ENCODE measurements at regions not wholly inside any gene's neighbourhood (a gene's known extent, or its start where the extent isn't known, plus 50 kb on each side); places are given as distances from the start of the nearest gene placed in this dataset.

DNA sequence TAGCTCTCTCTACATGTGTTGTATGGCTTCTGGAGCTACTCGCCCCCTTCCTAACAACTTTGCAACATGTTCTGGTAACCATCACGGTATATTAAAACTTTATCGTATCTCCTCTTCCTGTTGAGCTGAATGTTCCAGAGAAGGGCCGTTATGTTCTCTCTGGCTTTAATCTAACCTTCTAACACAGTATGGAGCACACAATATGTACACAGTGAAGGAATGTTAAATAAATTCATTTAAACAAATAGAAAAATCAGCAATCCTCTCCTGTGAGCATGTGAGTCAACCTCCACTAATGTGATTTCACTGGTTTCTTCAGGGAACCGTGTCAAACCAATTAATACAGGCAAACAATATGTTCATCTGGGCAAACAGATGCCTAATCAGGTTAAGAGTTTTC is 319.5 kb upstream of the OR4E1 start:
- no peak overlapping the region for H3K23ac ChIP-seq (ENCODE audit: low read depth, low read length)
- no peak overlapping the region for H2BK120ac ChIP-seq (ENCODE audit: low read depth, low read length)
- H3K56ac ChIP-seq (ENCODE audit: extremely low read depth, insufficient read depth, low read length), result no peak overlapping the region
- no peak overlapping the region for H3K27ac ChIP-seq (ENCODE audit: insufficient read depth, low read length)
- intact Hi-C loops (cut with micrococcal nuclease), result no loop called here
- H3K4me1 ChIP-seq (ENCODE audit: control insufficient read depth, insufficient read depth, low read length), result no peaks in the 10 kb centered on the region
- POLR2A ChIA-PET (ENCODE audit: unreplicated experiment), result no interaction called here
- no peaks in the 10 kb centered on the region for H3K9me1 ChIP-seq (ENCODE audit: insufficient read depth, low read length)
- H3K9ac ChIP-seq (ENCODE audit: low read depth, low read length), result no peak overlapping the region
- CTCF ChIA-PET, result interaction anchor here (2.6 kb wide), 1 partner anchor 15 kb away, joined by 8 read pairs; no protein-coding TSS in a partner anchor
- H4K8ac ChIP-seq (ENCODE audit: low read depth in 2 of 2, low read length in 2 of 2), result no peak overlapping the region
- no peak overlapping the region for H2AK5ac ChIP-seq (ENCODE audit: low read depth, low read length)
- WGBS, 2 experiments (ENCODE audit: extremely low coverage in 2 of 2, insufficient read length in 1 of 2), result no CpG with 5 or more reads among the region's 5 CpGs
- no peaks in the 10 kb centered on the region for H3K79me1 ChIP-seq (ENCODE audit: low read depth in 1 of 2, low read length in 2 of 2)
- H2AFZ ChIP-seq (replicated peaks; ENCODE audit: low read length, poor library complexity), result no peak overlapping the region
- no peak overlapping the region for H4K91ac ChIP-seq (ENCODE audit: insufficient read depth, low read depth, low read length)
- H3K27me3 ChIP-seq (ENCODE audit: control insufficient read depth, insufficient read depth, low read length), result no peaks in the 10 kb centered on the region
- H2AK9ac ChIP-seq (replicated peaks; ENCODE audit: low read depth, low read length, poor library complexity), result no peak overlapping the region
- no peak overlapping the region for H3K4ac ChIP-seq (ENCODE audit: low read depth, low read length)
- no peaks in the 10 kb centered on the region for H4K20me1 ChIP-seq (ENCODE audit: insufficient read depth, low read length)
- in situ Hi-C loops (cut with MboI; ENCODE audit: low sequenced_read_pairs), result no loop called here
- no peaks in the 10 kb centered on the region for H3K36me3 ChIP-seq (ENCODE audit: control insufficient read depth, insufficient read depth, low read length)
- no peak overlapping the region for H3K4me2 ChIP-seq (ENCODE audit: low read depth, low read length)
- no peak overlapping the region for H3K4me3 ChIP-seq (ENCODE audit: insufficient read depth, low read depth, low read length)
- ATAC-seq (ENCODE audit: low read depth), result no peak
- H3K9me3 ChIP-seq (ENCODE audit: control insufficient read depth, insufficient read depth, low read length), result no peaks in the 10 kb centered on the region
- no peak overlapping the region for H2BK15ac ChIP-seq (ENCODE audit: low read depth, low read length)
- dilution Hi-C loops (cut with HindIII; ENCODE audit: low sequenced_read_pairs, unreplicated experiment), result no loop called here
- no peak for DNase-seq
- TF ChIP-seq, protein P1, sequence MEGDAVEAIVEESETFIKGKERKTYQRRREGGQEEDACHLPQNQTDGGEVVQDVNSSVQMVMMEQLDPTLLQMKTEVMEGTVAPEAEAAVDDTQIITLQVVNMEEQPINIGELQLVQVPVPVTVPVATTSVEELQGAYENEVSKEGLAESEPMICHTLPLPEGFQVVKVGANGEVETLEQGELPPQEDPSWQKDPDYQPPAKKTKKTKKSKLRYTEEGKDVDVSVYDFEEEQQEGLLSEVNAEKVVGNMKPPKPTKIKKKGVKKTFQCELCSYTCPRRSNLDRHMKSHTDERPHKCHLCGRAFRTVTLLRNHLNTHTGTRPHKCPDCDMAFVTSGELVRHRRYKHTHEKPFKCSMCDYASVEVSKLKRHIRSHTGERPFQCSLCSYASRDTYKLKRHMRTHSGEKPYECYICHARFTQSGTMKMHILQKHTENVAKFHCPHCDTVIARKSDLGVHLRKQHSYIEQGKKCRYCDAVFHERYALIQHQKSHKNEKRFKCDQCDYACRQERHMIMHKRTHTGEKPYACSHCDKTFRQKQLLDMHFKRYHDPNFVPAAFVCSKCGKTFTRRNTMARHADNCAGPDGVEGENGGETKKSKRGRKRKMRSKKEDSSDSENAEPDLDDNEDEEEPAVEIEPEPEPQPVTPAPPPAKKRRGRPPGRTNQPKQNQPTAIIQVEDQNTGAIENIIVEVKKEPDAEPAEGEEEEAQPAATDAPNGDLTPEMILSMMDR (conservative IDR thresholded peaks at IDR 0.05; ENCODE audit: low read depth, low read length), result no peak
- TF ChIP-seq POLR2A (IDR thresholded peaks at IDR 0.05; ENCODE audit: low read depth, low read length) (no peak), RCOR1 (IDR thresholded peaks at IDR 0.05; ENCODE audit: insufficient replicate concordance, low read length) (no peak), FOS (IDR thresholded peaks at IDR 0.05; ENCODE audit: low read depth, low read length) (no peak), BHLHE40 (IDR thresholded peaks at IDR 0.05; ENCODE audit: low read depth, low read length) (no peak), CEBPB (IDR thresholded peaks at IDR 0.05; ENCODE audit: low read depth, low read length) (no peak), MAFK (IDR thresholded peaks at IDR 0.05; ENCODE audit: low read depth, low read length) (no peak), CHD1 (IDR thresholded peaks at IDR 0.05; ENCODE audit: low read depth, low read length) (no peak), MXI1 (IDR thresholded peaks at IDR 0.05; ENCODE audit: borderline replicate concordance, low read depth, low read length) (no peak), SMC3 (IDR thresholded peaks at IDR 0.05; ENCODE audit: low read depth, low read length) (no peak)
- TF ChIP-seq, protein P2, sequence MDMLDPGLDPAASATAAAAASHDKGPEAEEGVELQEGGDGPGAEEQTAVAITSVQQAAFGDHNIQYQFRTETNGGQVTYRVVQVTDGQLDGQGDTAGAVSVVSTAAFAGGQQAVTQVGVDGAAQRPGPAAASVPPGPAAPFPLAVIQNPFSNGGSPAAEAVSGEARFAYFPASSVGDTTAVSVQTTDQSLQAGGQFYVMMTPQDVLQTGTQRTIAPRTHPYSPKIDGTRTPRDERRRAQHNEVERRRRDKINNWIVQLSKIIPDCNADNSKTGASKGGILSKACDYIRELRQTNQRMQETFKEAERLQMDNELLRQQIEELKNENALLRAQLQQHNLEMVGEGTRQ (IDR thresholded peaks at IDR 0.05; ENCODE audit: low read depth, low read length), result no peak
- TF ChIP-seq, protein P3, sequence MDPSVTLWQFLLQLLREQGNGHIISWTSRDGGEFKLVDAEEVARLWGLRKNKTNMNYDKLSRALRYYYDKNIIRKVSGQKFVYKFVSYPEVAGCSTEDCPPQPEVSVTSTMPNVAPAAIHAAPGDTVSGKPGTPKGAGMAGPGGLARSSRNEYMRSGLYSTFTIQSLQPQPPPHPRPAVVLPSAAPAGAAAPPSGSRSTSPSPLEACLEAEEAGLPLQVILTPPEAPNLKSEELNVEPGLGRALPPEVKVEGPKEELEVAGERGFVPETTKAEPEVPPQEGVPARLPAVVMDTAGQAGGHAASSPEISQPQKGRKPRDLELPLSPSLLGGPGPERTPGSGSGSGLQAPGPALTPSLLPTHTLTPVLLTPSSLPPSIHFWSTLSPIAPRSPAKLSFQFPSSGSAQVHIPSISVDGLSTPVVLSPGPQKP (IDR thresholded peaks at IDR 0.05; ENCODE audit: borderline replicate concordance, low read depth, low read length), result no peak
- no peak overlapping the region for H3K18ac ChIP-seq (ENCODE audit: low read depth, low read length)
- H2BK5ac ChIP-seq (ENCODE audit: low read depth, low read length, poor library complexity, severe bottlenecking), result no peak overlapping the region
- H2BK20ac ChIP-seq (ENCODE audit: low read depth, low read length), result no peak overlapping the region
- BruUV-seq (replicated peaks), result no TSS peak
- H3K14ac ChIP-seq (replicated peaks; ENCODE audit: low read depth, low read length), result no peak overlapping the region
- H4K5ac ChIP-seq (ENCODE audit: low read depth, low read length), result no peak overlapping the region

All from IMR-90 (cell line).